H1 (cell line): ENCODE measurements at regions not wholly inside any gene's neighbourhood (a gene's known extent, or its start where the extent isn't known, plus 50 kb on each side); places are given as distances from the start of the nearest gene placed in this dataset.

Source experiments
- CBX8 ChIP-seq: fragments of 300-800, 300-1000 bp; sonication (generic); IDR thresholded peaks from 2 replicates; pipeline ENCODE4 v1.7.1; 2016; ENCODE audit warnings: low read depth, low read length, borderline replicate concordance
- JUND ChIP-seq: IDR thresholded peaks from 2 replicates; pipeline ENCODE4 v1.6.1; 2011; ENCODE audit warnings: mild to moderate bottlenecking, improper control_type of control experiment, low read length
- RNF2 ChIP-seq: fragments of 200-900, 300-1000 bp; sonication (generic); IDR thresholded peaks from 2 replicates; pipeline ENCODE4 v1.7.1; 2016; ENCODE audit warnings: borderline replicate concordance, low read depth, mild to moderate bottlenecking, antibody characterized with exemption, low read length; ENCODE audit not compliant: poor library complexity, severe bottlenecking; ENCODE audit errors: missing control alignments
- SIN3A ChIP-seq, 2 experiments: IDR thresholded peaks in 1 of 2; conservative IDR thresholded peaks in 1 of 2; 2 replicates each; pipeline ENCODE4 v1.6.1; 2011 to 2012; ENCODE audit warnings: low read length in 2 of 2, improper control_type of control experiment in 1 of 2, low read depth in 1 of 2, mild to moderate bottlenecking in 1 of 2
- TAF7 ChIP-seq: optimal IDR thresholded peaks from 2 replicates; pipeline ENCODE3; 2011; ENCODE audit warnings: low read depth, mild to moderate bottlenecking, inconsistent platforms, low read length, moderate library complexity, borderline replicate concordance

DNA sequence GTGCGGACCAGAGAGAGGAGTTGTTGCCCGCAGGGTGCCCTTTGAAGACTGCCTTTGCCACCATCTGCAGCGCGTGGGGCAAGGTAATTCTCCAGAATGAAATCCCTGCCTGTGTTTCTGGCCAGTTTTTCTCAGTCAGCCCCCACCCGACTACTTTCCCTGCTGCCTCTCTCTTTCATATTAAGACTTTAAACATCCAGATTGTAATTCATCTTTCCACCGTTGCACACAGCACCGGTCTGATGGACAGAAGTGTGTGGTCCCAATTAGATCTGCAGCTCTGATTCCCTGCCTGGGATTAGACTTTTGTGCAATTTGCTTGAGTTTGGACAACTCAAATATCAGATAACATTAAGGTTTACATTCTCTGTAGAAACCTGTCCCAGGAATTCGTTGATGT lies 489.0 kb downstream of the QKI start (continued):
- TF ChIP-seq RNF2 (no peak), JUND (no peak), CBX8 (no peak), SIN3A (conservative IDR thresholded peaks at IDR 0.05 in 1 of 2, IDR thresholded peaks at IDR 0.05 in 1 of 2; ENCODE audit: low read depth in 1 of 2, low read length in 2 of 2) (no peak), TAF7 (no peak)
- TF ChIP-seq, all 59 proteins: peak for 0
